Fibroblast of peridontal ligament (primary cell): ENCODE measurements at regions not wholly inside any gene's neighbourhood (a gene's known extent, or its start where the extent isn't known, plus 50 kb on each side); places are given as distances from the start of the nearest gene placed in this dataset.
"Not testable (repeated sequence)": the region's sequence is repeated elsewhere in the genome, so short reads cannot be mapped to it uniquely, and the experiment has no call there.

Experiments used
- DNase-seq: peaks from one replicate; pipeline ENCODE4 v3.0.0-alpha.2; 2010; ENCODE audit errors: extremely low read depth

DNA sequence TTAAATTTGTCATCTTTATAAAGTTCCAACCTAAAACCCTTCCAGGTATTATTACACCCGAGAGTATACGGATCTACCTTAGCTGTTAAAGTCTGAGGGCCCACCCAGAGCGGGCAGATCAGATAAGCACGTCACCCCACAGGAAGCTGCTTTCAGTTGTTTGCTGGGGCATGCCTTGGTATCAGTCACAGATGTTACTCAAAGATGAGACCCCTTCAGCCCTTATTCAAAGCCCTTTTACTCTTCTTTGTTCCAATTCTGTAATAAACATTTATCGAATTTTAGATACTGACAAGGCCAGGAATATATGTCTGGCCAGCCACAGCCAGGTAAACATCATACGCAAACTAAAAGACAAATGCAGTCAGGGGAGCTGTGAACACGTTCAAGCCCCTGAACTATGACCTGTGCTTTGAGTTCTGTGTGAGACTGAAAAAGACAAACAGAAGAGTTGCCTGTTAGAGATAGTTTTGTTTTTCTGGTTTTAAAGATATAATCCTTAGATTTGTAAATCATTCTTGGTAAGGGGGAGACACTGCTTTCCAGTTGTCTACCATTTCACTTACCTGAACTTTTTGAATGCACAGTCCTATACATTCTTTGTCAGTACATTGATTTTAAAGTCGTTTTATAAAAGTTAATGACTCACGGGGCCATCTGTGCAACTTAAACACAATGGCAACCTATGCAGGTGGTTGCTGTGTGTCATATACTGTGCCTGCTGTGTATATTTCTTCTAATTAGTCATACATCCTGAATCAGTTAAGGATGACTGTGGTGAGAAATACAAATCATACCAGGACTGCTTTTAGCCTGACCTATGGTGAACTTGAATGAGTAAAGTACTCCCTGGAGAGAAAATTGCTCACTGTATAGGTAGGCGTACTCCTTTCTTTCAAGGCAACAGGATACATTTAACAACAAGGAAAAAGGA, 100.5 kb upstream of the ITPRID2 start:
- peak; percentile 90 for DNase-seq

DNA sequence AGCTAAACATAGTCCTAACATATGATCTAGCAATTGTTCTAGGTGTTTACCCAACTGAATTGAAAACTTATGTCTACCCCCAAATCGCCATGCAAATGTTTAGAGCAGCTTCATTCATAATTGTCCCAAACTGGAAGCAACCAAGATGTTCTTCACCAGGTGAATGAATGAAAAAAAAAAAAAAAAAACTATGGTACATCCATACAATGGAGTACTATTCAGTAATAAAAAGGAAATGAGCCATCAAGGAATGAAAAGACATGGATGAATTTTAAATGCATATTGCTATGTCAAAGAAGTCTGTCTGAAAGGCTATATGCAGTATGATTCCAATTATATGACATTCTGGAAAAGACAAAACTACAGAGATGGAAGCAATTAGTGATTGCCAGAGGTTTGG, 98.6 kb upstream of the ITPRID2 start:
- DNase-seq = no peak

DNA sequence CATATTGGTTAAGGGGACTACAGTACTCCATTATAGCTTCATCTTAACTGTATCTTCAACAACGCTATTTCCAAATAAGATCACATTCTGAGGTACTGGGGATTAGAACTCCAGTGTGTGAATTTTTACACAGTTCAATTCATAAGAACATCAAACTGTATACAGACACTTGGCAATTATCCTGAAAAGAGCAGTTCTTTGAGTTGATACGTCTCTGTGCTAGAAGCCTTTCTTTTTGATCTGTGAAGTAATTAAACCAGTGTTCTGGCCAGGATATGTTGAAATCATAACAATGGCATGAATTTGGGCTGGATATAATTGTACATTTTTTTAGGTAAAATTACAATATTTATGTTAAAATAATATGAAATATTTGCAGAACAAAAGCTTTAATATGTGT, 93.5 kb upstream of the ITPRID2 start:
- no peak for DNase-seq

DNA sequence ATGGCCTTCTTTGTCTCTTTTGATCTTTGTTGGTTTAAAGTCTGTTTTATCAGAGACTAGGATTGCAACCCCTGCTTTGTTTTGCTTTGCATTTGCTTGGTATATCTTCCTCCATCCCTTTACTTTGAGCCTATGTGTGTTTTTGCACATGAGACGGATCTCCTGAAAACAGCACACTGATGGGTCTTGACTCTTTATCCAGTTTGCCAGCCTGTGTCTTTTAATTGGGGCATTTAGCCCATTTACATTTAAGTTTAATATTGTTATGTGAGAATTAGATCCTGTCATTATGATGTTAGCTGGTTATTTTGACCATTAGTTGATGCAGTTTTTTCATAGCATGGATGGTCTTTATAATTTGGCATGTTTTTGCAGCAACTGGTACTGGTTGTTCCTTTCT, 89.2 kb upstream of the ITPRID2 start:
- DNase-seq = not testable (repeated sequence)

DNA sequence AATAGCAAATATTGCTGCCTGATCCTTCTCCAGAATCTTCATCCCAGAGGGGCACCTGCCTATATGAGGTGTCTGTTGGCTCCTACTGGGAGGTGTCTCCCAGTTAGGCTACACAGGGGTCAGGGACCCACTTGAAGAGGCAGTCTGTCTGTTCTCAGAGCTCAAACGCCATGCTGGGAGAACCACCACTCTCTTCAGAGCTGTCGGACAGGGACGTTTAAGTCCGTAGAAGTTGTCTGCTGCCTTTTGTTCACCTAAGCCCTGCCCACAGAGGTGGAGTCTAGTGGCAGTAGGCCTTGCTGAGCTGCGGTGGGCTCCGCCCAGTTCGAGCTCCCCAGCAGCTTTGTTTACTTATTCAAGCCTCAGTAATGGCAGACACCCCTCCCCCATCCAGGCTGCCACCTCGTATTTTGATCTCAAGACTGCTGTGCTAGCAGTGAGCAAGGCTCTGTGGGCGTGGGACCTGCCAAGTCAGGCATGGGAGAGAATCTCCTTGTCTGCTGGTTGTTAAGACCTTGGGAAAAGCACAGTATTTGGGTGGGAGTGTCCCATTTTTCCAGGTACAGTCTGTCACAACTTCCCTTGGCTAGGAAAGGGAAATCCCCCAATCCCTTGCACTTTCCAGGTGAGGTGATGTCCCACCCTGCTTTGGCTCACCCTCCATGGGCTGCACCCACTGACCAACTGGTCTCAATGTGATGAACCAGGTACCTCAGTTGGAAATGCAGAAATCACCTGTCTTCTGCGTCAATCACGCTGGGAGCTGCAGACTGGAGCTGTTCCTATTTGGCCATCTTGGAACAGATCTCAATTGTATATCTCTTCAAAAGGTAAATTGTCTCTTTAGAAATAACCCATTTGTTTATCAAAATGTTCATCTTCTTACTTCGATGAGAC, 87.4 kb upstream of the ITPRID2 start:
- not testable (repeated sequence) for DNase-seq

DNA sequence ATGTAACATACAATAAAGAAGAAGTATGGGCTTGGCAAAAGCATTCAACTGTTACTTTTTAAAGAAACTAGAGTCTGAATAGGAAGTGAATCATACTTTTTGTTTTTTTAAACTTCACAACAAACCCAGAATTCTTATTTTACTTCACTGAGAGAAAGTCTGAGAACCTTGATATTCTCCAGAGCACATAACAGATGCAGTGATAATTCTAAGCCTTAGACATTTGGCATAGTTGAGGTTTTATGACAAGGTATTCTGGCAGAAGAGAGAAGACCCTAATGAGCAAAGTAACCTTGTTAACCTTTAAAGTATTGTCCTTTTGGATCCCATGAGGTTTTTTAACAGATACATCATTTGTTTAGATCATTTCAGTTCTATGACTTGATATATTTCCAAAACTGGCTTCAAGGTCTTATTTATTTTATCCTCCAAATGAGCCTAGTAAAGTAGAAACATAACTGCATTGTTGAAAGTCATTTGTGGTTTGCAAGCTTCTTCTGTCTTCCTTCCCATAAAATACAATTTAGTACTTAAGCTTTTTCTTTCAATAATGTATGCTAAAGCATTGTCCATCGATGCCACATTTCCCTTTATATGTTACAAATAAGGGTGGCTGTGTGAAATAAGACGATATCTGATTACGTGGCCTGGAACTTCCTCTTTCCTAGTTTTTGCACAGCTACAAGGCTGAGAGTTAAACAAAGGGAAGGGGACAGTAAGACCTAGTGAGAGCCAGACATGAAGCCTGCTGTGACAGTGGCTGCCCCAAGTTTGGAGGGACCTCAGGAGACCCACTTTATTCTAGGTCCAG, 86.1 kb upstream of the ITPRID2 start:
- DNase-seq = peak; percentile 56

DNA sequence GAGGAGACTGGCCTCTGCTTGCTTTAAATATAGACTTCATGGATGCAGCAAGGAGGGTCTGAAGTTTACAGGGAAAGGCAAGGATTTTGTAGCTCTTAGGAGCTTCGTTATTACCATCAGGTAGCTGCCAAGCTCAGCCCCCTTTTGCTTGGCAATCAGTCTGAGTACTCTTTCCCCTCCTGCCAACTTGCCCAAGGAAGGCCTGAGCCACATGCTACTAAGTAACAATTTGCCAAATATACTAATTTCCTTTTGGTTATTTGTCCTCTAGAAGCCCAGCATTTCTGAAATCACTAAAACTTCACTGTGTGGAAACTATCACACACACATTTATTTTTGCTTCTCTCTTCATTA, 85.5 kb upstream of the ITPRID2 start:
- peak; percentile 23 for DNase-seq

DNA sequence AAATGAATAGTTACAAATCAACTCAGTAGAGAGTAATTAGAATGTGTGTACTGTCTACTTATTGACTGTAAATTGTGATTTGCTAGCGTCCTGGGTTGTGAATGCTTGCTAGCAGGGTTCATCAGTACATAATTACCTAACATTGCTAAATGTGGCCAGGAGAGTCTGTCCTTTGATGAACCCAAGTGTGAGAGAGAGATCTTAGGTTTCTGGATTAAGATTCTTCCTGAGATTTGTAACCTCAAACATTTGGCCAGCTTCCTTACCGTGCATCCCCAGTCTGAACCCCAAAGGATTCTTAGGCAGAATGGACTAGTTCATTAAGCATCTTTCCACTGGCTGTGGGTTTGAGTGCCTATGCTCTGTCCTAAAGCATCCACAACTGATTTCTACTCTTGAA, 84.0 kb upstream of the ITPRID2 start:
- DNase-seq = no peak

DNA sequence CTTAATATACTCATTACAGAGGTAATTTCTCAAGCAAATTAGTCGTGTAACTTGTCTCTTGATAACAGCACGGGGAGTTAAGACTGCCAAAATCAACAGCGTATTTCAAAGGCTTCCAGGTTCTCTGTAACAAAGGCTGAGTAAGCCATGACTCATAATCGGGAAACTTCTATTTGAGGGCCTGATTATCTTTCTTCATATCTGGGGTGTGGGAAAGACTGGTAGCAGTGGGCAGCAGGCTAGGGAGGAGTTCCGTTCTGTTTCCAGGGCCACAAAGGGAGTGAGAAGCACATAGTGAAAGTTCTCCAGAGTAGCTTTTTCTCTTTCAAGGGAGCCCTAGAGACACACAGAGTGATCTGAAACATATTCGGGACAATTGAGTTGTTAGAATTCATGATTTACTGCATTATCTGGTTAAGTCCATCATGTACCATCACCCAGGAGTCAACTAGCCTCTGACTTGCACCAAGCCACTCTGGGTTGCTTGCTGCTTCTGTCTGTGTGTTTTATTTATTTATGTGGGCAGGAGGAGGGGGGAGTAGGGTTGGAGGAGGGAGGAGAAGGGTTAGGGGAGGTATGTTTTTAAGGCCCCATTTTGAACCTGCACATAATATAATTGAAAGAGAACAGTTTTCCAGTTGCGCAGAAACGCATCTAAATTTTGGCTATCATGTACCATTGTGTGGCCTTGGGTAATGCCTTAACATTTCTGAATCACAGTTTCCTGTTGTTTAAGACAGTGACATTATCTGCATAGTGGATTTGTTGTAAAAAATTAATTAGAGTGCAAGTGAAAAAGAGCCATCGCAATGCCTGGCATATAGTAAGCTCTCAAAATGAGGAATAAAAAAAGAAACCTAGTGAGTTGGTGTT, 80.5 kb upstream of the ITPRID2 start:
- peak; percentile 80 for DNase-seq

DNA sequence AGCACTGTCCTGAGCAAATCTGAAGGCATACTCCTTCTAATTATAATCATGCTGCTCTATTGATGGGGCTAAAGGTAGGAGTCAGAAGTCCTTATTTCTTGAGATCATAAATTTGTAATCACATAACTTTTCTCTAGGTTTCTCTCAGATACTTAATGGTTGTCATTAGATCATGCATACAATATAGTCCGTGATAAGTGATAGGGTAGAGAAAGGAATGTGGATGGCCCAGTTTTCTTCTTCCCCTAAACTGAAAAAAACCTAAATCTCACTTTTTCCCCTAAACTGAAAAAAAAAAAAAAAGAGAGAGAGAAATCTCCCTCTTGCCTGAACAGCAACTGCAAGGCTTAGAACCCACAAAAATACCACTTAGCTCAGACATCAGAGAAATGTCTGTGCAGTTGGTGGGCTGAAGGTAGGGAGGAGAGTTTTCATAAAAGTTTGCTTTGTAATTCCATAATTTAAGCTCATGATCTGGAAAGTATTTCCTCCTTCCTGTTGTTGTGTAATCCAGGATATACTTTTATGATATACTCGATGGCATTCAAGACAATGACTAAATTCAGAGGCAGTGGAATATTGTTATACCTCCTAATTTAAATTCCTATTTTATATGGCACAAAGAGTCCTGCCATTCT, 79.3 kb upstream of the ITPRID2 start:
- DNase-seq = no peak

DNA sequence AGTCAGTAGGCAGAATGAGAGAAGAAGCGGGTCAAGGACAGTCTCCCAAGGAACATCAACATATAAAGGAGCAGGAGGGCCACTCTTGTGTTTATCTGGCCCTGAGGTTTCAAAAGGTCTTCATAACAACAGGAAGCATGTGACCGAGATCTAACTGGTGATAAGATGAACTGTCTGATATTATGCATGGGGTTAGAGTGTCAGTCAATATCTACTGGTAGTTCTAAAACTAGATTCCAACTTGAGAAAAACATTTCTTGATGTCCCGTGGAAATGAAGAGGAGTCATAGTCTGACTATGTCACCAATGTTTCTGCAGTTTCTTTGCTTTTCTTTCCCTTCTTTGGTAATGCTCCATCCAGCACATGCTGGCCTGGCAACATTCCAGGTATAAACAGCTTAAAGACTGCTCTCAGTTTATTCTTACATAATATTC, 77.5 kb upstream of the ITPRID2 start:
- DNase-seq = peak; percentile 69

DNA sequence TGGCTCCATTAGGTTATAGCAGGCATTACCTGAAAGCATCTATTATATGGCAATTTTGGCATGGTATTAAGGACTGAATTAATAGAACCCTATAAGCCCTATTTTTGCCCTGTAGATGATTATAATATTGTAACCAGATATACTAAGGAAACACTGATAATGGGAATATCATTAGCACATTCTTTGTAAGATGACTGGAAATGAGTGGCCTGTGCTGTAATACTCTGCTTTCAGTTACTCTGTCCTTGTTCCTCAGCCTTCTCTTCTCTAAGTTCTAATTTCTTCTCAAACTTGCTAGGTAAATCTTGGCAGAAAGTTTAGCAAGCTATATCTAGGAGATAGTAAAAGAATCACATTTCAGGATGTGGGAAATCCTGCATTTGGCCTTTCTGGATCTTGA, 74.0 kb upstream of the ITPRID2 start:
- DNase-seq = no peak

DNA sequence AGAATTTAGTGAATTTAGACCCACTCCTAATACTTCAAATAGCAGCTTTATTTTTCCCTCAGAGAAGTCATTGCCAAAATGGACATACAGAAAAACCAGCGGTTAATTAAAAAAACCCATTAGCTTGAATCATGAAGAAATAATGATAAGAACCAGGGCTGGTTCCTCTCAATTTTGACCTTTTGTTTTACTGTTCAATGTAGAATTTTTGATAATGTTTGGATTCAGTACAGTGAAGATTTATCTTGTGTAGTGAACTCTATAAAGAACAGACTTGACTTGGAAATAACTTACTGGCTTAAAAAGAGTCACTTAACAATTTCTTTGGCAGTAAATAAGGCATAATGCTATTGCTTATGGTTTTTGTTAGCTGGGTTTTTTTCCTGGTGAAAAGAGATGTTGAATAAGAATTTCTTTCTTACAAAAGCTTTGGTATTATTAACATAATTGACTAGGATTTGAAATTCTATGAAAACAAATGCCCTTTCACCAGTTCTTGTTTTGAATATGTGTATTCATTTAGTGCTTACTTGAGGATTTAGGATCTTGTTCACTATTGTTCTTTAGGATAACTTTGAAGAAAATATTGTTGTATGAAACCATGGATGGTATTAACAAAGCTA, 73.4 kb upstream of the ITPRID2 start:
- no peak for DNase-seq

DNA sequence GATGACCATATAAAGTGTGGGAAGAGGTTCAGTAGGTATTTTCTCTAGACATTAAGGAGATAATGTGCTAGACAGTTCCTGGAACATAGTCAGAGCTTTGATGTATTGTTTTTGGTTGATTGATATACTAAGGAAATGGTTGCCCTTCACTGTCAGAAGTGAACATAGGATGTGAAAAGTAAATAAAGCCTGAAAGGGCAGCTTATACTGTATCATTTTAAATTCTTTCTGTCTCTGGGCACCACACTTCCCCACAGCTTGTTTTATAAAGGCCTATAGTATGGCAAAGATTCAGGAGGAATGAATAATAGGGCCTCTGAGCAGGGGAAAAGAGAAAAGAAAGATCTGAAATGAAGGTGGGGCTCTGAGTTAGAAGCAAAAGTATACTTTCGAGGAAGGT, 72.7 kb upstream of the ITPRID2 start:
- peak; percentile 5 for DNase-seq

DNA sequence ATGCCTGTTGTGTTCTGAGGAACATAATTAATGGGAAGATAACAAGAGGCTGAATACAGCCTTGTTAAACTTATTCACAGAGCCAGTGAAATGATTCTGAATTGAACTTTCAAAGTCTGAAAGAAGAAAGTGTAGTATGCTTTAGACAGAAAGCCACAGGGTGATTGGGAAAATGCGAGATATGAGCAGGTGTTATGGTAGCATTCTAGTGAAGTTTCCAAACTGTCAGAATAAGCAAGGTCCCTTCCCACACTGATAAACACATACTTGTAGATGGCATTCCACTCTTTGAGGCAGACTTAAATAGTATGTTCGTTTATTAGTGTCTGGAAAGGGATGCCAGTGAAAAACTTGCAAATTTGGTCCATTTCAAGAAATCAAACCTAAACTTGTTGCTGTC, 70.5 kb upstream of the ITPRID2 start:
- DNase-seq = no peak

DNA sequence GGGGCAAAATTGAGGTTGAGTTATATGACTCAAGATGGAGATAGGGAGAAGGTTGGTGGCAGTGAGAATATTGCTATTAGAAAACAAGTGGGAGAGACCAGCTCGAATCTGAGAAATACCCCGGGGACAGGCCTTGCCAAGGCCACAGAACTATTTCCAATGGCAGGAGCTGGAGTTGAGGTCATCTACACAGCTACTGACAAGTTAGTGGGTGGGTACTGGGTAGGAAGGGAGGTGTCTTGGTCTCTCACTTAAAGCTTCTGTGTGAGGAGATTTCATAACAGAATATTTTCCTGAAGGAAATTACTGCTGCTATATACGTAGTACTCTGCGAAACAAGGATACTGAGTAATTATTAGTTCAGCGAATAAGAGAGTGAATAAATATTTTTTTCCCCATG, 69.4 kb upstream of the ITPRID2 start:
- no peak for DNase-seq

DNA sequence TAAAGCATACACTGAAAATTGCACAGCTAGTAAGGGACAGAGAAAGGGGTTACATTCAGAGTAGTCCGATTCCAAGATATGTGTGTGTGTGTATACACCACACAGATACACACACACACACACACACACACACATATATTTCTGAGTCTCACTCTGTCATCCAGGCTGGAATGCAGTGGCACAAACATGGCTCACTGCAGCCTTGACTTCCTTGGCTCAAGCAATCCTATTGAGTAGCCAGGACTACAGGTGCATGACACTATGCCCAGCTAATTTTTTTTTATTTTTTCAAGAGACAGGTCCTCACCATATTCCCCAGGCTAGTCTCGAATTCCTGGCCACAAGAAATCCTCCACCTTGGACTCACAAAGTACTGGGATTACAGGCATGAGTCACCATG, 68.1 kb upstream of the ITPRID2 start:
- no peak for DNase-seq

DNA sequence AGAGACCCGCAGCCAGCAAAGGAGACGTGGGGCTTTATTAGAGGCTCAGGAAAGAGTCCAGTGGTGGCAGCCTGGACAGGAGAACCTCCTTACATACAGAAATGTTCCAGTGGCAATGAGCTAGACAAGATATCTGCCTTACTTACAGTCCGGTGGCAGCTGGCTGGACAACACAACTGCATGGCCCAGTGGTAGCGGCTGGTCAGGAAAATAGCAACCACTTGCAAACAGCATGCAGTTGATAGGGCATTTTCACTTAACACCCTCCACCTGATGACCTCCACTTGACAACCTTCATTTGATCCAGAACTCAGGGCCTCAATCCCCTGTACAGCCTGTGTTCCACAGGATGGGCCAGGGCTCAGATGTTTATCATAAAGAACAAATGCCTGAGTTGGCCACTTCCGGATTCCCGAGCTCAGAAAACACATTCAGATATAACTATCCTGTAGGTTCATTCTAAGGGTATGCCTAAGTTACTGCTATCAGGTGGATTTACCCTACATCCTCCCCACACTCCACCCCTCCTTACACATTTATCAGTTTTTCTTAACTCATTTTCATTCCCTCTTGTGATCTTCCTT, 63.3 kb upstream of the ITPRID2 start:
- no peak for DNase-seq

DNA sequence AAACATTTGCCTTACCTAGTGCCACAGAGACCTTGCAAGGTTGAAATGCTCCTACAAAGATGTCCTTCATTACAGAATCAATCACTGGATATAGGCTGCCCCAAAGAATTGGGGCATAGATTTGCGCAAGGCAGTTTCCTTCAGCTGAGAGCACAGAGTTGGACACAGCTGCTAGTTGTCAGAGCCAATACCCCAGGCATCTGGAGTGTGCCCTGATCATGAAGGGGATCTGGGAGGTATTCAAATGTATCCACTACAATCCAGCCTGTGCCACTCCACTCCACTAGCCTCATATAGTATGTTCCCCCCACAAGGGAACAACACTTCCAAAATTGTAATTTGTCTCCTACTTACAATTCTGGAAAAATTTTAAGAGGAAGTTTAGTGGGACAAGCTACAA, 62.3 kb upstream of the ITPRID2 start:
- DNase-seq = no peak

DNA sequence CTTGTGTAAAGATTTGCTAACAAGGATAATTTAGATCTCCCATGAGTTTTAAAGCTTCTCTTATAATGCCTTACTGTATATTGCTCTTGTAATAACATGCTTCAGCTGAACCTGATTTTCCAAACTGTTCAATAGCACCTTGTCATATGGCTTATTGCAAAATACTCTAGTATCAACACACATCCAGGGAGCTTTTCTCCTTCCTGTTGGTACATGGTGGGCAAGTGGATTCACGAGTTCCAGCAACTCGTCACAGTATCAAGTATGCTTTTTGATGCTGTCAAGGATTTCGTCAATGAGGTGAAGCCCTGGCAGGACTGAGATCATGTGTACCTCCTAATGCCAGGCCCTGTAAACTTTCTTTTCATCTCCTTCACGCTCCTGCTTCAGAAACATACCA, 59.5 kb upstream of the ITPRID2 start:
- DNase-seq = no peak
